SU-DHL-6 (cell line): ENCODE measurements at regions not wholly inside any gene's neighbourhood (a gene's known extent, or its start where the extent isn't known, plus 50 kb on each side); places are given as distances from the start of the nearest gene placed in this dataset.

ENCODE experiments used
- H2AFZ ChIP-seq: fragments of 200-600 bp; sonication (generic); 2 replicates; pipeline ENCODE4 v1.6.1; 2014; ENCODE audit warnings: low read depth, mild to moderate bottlenecking, moderate library complexity, mixed read lengths, antibody characterized with exemption, low read length; ENCODE audit not compliant: severe bottlenecking
- H3F3A ChIP-seq: fragments of 200-600 bp; shearing (Covaris generic); 2 replicates; pipeline ENCODE4 v1.6.0; 2016; ENCODE audit warnings: antibody characterized with exemption, mild to moderate bottlenecking; ENCODE audit not compliant: insufficient read depth
- H3K27ac ChIP-seq: fragments of 200-600 bp; sonication (generic); 2 replicates; pipeline ENCODE4 v1.5.1; 2016; ENCODE audit warnings: low read depth, mild to moderate bottlenecking, low read length, moderate library complexity, mixed read lengths
- H3K27me3 ChIP-seq: fragments of 200-600 bp; sonication (generic), shearing (Covaris generic); 2 replicates; pipeline ENCODE4 v1.6.0; 2014; ENCODE audit warnings: mild to moderate bottlenecking, low read length
- H3K36me3 ChIP-seq: fragments of 200-600 bp; sonication (generic); 2 replicates; pipeline ENCODE4 v1.6.1; 2014; ENCODE audit warnings: mild to moderate bottlenecking, low read length, mixed read lengths
- H3K4me2 ChIP-seq: fragments of 300-600, 200-600 bp; shearing (Covaris generic), sonication (generic); 2 replicates; pipeline ENCODE4 v1.6.0; 2014; ENCODE audit warnings: low read length, low read depth, mild to moderate bottlenecking; ENCODE audit not compliant: poor library complexity, severe bottlenecking
- H3K4me3 ChIP-seq: fragments of 200-600 bp; sonication (generic); 2 replicates; pipeline ENCODE4 v1.5.1; 2014; ENCODE audit warnings: antibody characterized with exemption, low read length, mild to moderate bottlenecking, mixed read lengths; ENCODE audit not compliant: insufficient read depth, poor library complexity, severe bottlenecking
- H3K79me2 ChIP-seq: fragments of 200-600 bp; sonication (generic); 2 replicates; pipeline ENCODE4 v1.6.1; 2014; ENCODE audit warnings: mild to moderate bottlenecking, low read length, moderate library complexity; ENCODE audit not compliant: insufficient read depth
- H3K9ac ChIP-seq: fragments of 200-600 bp; sonication (generic); 2 replicates; pipeline ENCODE4 v1.7.0; 2014; ENCODE audit warnings: mild to moderate bottlenecking, low read length
- H3K9me2 ChIP-seq: fragments of 200-600 bp; sonication (generic); replicated peaks from 2 replicates; pipeline ENCODE4 v1.6.1; 2014; ENCODE audit warnings: low read length; ENCODE audit not compliant: insufficient read depth
- H3K9me3 ChIP-seq: fragments of 200-600 bp; sonication (generic); 2 replicates; pipeline ENCODE4 v1.6.1; 2014; ENCODE audit warnings: low read length, mixed read lengths; ENCODE audit not compliant: insufficient read depth
- H4K20me1 ChIP-seq: fragments of 200-600 bp; sonication (generic); 2 replicates; pipeline ENCODE4 v1.6.1; 2014; ENCODE audit warnings: low read depth, mild to moderate bottlenecking, antibody characterized with exemption, low read length, moderate library complexity, mixed read lengths
- EZH2phosphoT487 ChIP-seq: fragments of 200-600 bp; sonication (generic), shearing (Covaris generic); conservative IDR thresholded peaks from 2 replicates; pipeline ENCODE4 v1.6.1; 2018; ENCODE audit warnings: mild to moderate bottlenecking, antibody characterized with exemption, low read length, moderate library complexity, mixed read lengths
- TF ChIP-seq, protein P1 (sequence below): fragments of 200-600 bp; sonication (generic); IDR thresholded peaks from one replicate; pipeline ENCODE4 v1.5.1; 2017; ENCODE audit warnings: antibody characterized with exemption, mild to moderate bottlenecking, low read length, moderate library complexity; ENCODE audit not compliant: insufficient read depth, poor library complexity, severe bottlenecking

DNA sequence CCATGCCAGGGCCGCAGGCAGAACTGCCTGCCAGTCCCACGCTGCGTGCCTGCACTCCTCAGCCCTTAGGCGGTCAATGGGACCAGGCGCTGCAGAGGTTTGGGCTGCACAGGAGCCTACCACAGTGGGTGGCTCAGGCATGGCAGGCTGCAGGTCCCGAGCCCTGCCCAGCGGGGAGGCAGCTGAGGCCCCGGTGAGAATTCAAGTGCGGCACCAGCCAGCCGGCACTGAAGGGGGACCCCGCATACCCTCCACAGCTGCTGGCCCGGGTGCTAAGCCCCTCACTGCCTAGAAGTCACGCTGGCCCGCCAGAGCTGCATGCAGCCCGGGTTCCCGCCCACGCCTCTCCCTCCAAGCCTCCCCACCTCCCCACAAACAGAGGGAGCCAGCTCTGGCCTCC, 302.5 kb upstream of the UGT8 start:
- Histone ChIP-seq H3K9me3 (no peaks in the 10 kb centered on the region), H3K9ac (no peak overlapping the region), H3K9me2 (no peaks in the 10 kb centered on the region), H3K79me2 (no peaks in the 10 kb centered on the region), H3F3A (no peaks in the 10 kb centered on the region), H3K27me3 (no peaks in the 10 kb centered on the region), H2AFZ (no peak overlapping the region), H3K36me3 (no peaks in the 10 kb centered on the region), H3K4me2 (no peak overlapping the region), H4K20me1 (no peaks in the 10 kb centered on the region), H3K27ac (no peak overlapping the region), H3K4me3 (no peak overlapping the region)
- TF ChIP-seq, protein P1, sequence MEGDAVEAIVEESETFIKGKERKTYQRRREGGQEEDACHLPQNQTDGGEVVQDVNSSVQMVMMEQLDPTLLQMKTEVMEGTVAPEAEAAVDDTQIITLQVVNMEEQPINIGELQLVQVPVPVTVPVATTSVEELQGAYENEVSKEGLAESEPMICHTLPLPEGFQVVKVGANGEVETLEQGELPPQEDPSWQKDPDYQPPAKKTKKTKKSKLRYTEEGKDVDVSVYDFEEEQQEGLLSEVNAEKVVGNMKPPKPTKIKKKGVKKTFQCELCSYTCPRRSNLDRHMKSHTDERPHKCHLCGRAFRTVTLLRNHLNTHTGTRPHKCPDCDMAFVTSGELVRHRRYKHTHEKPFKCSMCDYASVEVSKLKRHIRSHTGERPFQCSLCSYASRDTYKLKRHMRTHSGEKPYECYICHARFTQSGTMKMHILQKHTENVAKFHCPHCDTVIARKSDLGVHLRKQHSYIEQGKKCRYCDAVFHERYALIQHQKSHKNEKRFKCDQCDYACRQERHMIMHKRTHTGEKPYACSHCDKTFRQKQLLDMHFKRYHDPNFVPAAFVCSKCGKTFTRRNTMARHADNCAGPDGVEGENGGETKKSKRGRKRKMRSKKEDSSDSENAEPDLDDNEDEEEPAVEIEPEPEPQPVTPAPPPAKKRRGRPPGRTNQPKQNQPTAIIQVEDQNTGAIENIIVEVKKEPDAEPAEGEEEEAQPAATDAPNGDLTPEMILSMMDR: no peak
- TF ChIP-seq EZH2phosphoT487: no peak

- Histone ChIP-seq H3K9me3 (no peaks in the 10 kb centered on the region), H3K27me3 (no peaks in the 10 kb centered on the region), H3K4me3 (no peak overlapping the region), H3K9me2 (no peaks in the 10 kb centered on the region), H3K27ac (no peak overlapping the region), H4K20me1 (no peaks in the 10 kb centered on the region), H3K9ac (no peak overlapping the region), H3K36me3 (no peaks in the 10 kb centered on the region), H3K79me2 (no peaks in the 10 kb centered on the region), H3K4me2 (no peak overlapping the region), H2AFZ (no peak overlapping the region), H3F3A (no peaks in the 10 kb centered on the region)
- TF ChIP-seq, protein P1: no peak
- no peak for TF ChIP-seq EZH2phosphoT487
These were observed 296.1 kb upstream of the UGT8 start for GRCh38 chr4:114302472-114302871.

- H4K20me1 ChIP-seq: no peaks in the 10 kb centered on the region
- H3K27me3 ChIP-seq: no peaks in the 10 kb centered on the region
- no peak overlapping the region for H2AFZ ChIP-seq
- H3K4me3 ChIP-seq: no peak overlapping the region
- H3K9ac ChIP-seq: no peak overlapping the region
- H3K27ac ChIP-seq: no peak overlapping the region
- TF ChIP-seq, protein P1: no peak
- TF ChIP-seq EZH2phosphoT487: no peak
- no peaks in the 10 kb centered on the region for H3K79me2 ChIP-seq
- H3K36me3 ChIP-seq: no peaks in the 10 kb centered on the region
- no peaks in the 10 kb centered on the region for H3K9me3 ChIP-seq
- H3K9me2 ChIP-seq: no peaks in the 10 kb centered on the region
- H3F3A ChIP-seq: no peaks in the 10 kb centered on the region
- no peak overlapping the region for H3K4me2 ChIP-seq
These were observed 294.6 kb upstream of the UGT8 start for GRCh38 chr4:114304046-114304445.

DNA sequence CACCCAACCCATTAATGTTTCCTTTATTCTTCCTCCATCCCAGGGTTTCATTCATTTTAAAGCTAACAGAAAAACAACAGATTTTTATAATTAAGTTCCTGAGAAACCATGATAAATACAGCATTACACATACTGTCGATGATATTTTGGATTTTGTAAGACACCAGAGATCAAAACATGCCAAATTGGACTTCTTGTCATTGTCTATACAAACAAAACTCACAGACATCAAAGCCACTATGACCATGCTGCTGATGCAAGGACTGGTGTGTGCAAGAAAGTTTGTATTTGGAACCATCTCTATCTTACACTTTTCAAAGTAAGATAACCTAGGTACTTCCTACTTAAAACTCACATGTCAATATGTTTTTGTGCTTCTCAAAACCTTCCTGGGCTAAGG, 294.0 kb upstream of the UGT8 start:
- Histone ChIP-seq H3K36me3 (no peaks in the 10 kb centered on the region), H3K9ac (no peak overlapping the region), H3K79me2 (no peaks in the 10 kb centered on the region), H3K4me2 (no peak overlapping the region), H3K4me3 (no peak overlapping the region), H3K9me2 (no peaks in the 10 kb centered on the region), H3F3A (no peaks in the 10 kb centered on the region), H3K27ac (no peak overlapping the region), H4K20me1 (no peaks in the 10 kb centered on the region), H3K9me3 (no peaks in the 10 kb centered on the region), H2AFZ (no peak overlapping the region), H3K27me3 (no peaks in the 10 kb centered on the region)
- TF ChIP-seq, protein P1: no peak
- TF ChIP-seq EZH2phosphoT487: no peak
